ENCODE measurements at regions not wholly inside any gene's neighbourhood (a gene's known extent, or its start where the extent isn't known, plus 50 kb on each side); places are given as distances from the start of the nearest gene placed in this dataset.

- TF ChIP-seq CTCF (IDR thresholded peaks at IDR 0.05; ENCODE audit: poor library complexity) (no peak), EZH2 (IDR thresholded peaks at IDR 0.05; ENCODE audit: borderline replicate concordance) (no peak)
Measured at GRCh38 chr10:64635906-64636305, 1114.7 kb downstream of the REEP3 start.

Data from hepatocyte (in vitro differentiated cells).